OCI-LY1 (cell line): ENCODE measurements at regions not wholly inside any gene's neighbourhood (a gene's known extent, or its start where the extent isn't known, plus 50 kb on each side); places are given as distances from the start of the nearest gene placed in this dataset.

Experiments used
- CTCF ChIP-seq: fragments of 200-600 bp; sonication (generic), shearing (Covaris generic); IDR thresholded peaks from 2 replicates; pipeline ENCODE4 v1.5.1; 2017; ENCODE audit warnings: mild to moderate bottlenecking, antibody characterized with exemption, low read length, moderate library complexity, mixed read lengths
- EZH2 ChIP-seq: fragments of 200-600 bp; sonication (generic), shearing (Covaris generic); IDR thresholded peaks from 2 replicates; pipeline ENCODE4 v1.8.0; 2017; ENCODE audit warnings: borderline replicate concordance, mixed run types, mild to moderate bottlenecking, antibody characterized with exemption, low read length, moderate library complexity, mixed read lengths

DNA sequence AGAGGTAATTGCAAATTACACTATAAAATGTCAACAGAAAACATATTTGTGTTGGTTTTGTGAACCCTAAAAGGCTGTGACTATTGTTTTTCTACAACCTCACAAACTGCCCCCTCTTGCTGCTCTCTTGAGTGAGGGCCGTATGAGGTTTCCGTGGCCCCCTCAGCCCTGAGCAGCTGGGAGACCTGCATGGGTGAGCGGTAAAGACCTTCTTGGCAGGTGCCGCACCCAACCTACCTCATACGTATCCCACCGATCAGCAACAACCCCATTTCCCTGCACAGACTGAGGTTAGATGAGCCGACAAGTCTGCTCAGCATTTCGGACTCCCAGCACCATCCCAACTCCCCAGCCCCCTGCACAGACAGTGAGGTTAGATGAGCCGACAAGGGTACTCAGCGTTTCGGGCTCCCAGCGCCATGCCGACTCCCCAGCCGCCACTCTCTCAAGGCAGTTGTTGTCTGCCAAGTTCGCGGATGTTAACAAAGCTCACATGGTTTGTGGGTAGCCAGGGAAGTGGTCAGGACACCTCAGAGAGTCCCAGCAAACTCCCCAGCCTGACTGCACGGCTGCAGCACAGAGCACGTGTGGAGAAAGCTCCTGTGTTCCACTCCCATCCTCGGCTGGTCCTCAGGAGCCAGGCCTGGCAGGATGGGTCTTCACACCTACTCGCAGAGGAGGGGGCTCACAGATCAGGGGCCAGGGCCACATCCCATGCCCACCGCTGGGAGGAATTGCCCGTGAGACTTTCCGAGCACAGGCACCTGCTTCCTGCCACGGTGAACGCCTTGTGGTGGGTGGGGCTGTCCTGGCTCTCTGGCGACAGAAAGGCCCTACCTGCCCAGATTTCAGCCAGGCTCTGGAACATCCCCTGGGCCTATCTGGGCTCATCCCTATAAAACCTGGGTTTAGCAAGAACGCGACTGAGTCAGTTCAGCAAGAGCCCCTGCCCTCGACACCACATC lies 502.9 kb downstream of the BRD1 start:
- TF ChIP-seq CTCF = no peak
- no peak for TF ChIP-seq EZH2
